ENCODE measurements at regions not wholly inside any gene's neighbourhood (a gene's known extent, or its start where the extent isn't known, plus 50 kb on each side); places are given as distances from the start of the nearest gene placed in this dataset.

DNA sequence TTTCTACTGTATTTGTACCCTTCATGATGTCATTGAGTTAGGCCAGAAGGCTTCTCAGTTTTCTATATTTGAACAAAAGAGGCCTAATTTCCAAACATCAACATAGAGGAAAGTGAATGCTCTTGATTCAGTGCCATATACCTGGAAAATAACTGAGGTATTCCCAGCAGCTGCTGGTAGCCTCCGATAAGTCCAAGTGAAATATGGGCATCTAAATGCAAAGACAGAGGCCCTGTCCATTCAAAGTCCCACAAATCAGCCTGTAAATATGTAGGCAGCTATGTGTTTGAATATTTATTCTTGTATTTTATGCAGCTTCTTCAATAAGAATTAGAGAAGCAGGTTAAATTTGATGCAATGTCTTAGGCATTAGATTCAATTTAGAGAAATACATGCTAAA lies 89.5 kb upstream of the DPP10 start:
- TF ChIP-seq, protein P1, sequence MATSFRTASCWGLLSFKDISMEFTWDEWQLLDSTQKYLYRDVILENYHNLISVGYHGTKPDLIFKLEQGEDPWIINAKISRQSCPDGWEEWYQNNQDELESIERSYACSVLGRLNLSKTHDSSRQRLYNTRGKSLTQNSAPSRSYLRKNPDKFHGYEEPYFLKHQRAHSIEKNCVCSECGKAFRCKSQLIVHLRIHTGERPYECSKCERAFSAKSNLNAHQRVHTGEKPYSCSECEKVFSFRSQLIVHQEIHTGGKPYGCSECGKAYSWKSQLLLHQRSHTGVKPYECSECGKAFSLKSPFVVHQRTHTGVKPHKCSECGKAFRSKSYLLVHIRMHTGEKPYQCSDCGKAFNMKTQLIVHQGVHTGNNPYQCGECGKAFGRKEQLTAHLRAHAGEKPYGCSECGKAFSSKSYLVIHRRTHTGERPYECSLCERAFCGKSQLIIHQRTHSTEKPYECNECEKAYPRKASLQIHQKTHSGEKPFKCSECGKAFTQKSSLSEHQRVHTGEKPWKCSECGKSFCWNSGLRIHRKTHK (tag by site-specific recombination; IDR thresholded peaks at IDR 0.05) = no peak
- TF ChIP-seq, protein P2, sequence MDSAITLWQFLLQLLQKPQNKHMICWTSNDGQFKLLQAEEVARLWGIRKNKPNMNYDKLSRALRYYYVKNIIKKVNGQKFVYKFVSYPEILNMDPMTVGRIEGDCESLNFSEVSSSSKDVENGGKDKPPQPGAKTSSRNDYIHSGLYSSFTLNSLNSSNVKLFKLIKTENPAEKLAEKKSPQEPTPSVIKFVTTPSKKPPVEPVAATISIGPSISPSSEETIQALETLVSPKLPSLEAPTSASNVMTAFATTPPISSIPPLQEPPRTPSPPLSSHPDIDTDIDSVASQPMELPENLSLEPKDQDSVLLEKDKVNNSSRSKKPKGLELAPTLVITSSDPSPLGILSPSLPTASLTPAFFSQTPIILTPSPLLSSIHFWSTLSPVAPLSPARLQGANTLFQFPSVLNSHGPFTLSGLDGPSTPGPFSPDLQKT (IDR thresholded peaks at IDR 0.05; ENCODE audit: borderline replicate concordance, low read depth, low read length) = no peak
- TF ChIP-seq KLF10 (tag by site-specific recombination; IDR thresholded peaks at IDR 0.05) (no peak), ZNF146 (tag by site-specific recombination; IDR thresholded peaks at IDR 0.05) (no peak), TRIM28 (IDR thresholded peaks at IDR 0.05; ENCODE audit: borderline replicate concordance, low read length) (no peak)
- TF ChIP-seq, protein P3, sequence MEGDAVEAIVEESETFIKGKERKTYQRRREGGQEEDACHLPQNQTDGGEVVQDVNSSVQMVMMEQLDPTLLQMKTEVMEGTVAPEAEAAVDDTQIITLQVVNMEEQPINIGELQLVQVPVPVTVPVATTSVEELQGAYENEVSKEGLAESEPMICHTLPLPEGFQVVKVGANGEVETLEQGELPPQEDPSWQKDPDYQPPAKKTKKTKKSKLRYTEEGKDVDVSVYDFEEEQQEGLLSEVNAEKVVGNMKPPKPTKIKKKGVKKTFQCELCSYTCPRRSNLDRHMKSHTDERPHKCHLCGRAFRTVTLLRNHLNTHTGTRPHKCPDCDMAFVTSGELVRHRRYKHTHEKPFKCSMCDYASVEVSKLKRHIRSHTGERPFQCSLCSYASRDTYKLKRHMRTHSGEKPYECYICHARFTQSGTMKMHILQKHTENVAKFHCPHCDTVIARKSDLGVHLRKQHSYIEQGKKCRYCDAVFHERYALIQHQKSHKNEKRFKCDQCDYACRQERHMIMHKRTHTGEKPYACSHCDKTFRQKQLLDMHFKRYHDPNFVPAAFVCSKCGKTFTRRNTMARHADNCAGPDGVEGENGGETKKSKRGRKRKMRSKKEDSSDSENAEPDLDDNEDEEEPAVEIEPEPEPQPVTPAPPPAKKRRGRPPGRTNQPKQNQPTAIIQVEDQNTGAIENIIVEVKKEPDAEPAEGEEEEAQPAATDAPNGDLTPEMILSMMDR (tag by site-specific recombination; IDR thresholded peaks at IDR 0.05) = no peak
- TF ChIP-seq, protein P4, sequence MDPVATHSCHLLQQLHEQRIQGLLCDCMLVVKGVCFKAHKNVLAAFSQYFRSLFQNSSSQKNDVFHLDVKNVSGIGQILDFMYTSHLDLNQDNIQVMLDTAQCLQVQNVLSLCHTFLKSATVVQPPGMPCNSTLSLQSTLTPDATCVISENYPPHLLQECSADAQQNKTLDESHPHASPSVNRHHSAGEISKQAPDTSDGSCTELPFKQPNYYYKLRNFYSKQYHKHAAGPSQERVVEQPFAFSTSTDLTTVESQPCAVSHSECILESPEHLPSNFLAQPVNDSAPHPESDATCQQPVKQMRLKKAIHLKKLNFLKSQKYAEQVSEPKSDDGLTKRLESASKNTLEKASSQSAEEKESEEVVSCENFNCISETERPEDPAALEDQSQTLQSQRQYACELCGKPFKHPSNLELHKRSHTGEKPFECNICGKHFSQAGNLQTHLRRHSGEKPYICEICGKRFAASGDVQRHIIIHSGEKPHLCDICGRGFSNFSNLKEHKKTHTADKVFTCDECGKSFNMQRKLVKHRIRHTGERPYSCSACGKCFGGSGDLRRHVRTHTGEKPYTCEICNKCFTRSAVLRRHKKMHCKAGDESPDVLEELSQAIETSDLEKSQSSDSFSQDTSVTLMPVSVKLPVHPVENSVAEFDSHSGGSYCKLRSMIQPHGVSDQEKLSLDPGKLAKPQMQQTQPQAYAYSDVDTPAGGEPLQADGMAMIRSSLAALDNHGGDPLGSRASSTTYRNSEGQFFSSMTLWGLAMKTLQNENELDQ (tag by site-specific recombination; IDR thresholded peaks at IDR 0.05; ENCODE audit: low read depth) = no peak
- TF ChIP-seq, protein P5, sequence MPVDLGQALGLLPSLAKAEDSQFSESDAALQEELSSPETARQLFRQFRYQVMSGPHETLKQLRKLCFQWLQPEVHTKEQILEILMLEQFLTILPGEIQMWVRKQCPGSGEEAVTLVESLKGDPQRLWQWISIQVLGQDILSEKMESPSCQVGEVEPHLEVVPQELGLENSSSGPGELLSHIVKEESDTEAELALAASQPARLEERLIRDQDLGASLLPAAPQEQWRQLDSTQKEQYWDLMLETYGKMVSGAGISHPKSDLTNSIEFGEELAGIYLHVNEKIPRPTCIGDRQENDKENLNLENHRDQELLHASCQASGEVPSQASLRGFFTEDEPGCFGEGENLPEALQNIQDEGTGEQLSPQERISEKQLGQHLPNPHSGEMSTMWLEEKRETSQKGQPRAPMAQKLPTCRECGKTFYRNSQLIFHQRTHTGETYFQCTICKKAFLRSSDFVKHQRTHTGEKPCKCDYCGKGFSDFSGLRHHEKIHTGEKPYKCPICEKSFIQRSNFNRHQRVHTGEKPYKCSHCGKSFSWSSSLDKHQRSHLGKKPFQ (tag by site-specific recombination; IDR thresholded peaks at IDR 0.05) = no peak

All from HEK293 (cell line).